ENCODE measurements at regions not wholly inside any gene's neighbourhood (a gene's known extent, or its start where the extent isn't known, plus 50 kb on each side); places are given as distances from the start of the nearest gene placed in this dataset.

- Histone ChIP-seq H3K4me3 (ENCODE audit: low read depth, low read length, poor library complexity, severe bottlenecking) (no peak overlapping the region), H3K36me3 (ENCODE audit: insufficient read depth, low read length, poor library complexity, severe bottlenecking) (no peaks in the 10 kb centered on the region), H3K27me3 (replicated peaks; ENCODE audit: insufficient read depth, low read depth, low read length, poor library complexity) (no peaks in the 10 kb centered on the region), H3K9me3 (ENCODE audit: low read depth, low read length, poor library complexity, severe bottlenecking) (no peaks in the 10 kb centered on the region), H3K27ac (ENCODE audit: low read depth, low read length, poor library complexity, severe bottlenecking) (no peak overlapping the region), H3K4me1 (ENCODE audit: insufficient read depth, low read length, poor library complexity, severe bottlenecking) (no peaks in the 10 kb centered on the region)
- BruUV-seq (replicated peaks): no TSS peak
- POLR2A ChIA-PET (ENCODE audit: low non-redundant PET): no interaction called here
- no peak for DNase-seq (ENCODE audit: low spot score)
- TF ChIP-seq EZH2 (IDR thresholded peaks at IDR 0.05; ENCODE audit: borderline replicate concordance, low read depth, low read length, poor library complexity, severe bottlenecking): no peak
- TF ChIP-seq CTCF (conservative IDR thresholded peaks at IDR 0.05; ENCODE audit: low read depth, low read length): no peak
- CTCF ChIA-PET: interaction anchor here (1.2 kb wide), 1 partner anchor 100 kb away, joined by 5 read pairs; no protein-coding TSS in a partner anchor
- intact Hi-C loops (cut with micrococcal nuclease; ENCODE audit: unreplicated experiment): no loop called here
Observed at GRCh38 chr6:169931261-169931660, 179.8 kb downstream of the ERMARD start.

DNA sequence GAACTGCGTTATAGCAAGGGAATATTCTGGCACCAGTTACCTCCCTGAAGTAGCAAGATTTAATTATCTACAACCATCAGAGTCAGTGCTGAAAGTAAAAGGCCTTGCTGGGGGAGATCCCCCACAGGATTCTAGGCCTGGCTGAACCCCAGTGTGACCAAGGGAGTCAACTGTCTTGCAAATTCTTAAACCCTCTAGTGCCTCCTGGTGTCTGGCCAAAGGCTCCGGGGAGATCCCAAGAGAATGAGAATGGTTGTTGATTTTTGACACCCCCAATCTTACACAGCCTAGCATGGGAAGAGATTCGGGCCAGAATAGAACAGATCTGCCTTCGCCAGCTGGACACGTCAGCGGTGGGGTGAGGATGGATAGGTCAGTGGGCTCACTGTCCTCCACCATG, 179.4 kb downstream of the ERMARD start:
- Histone ChIP-seq H3K27me3 (replicated peaks; ENCODE audit: insufficient read depth, low read depth, low read length, poor library complexity) (no peaks in the 10 kb centered on the region), H3K4me1 (ENCODE audit: insufficient read depth, low read length, poor library complexity, severe bottlenecking) (no peaks in the 10 kb centered on the region), H3K36me3 (ENCODE audit: insufficient read depth, low read length, poor library complexity, severe bottlenecking) (no peaks in the 10 kb centered on the region), H3K27ac (ENCODE audit: low read depth, low read length, poor library complexity, severe bottlenecking) (no peak overlapping the region), H3K4me3 (ENCODE audit: low read depth, low read length, poor library complexity, severe bottlenecking) (no peak overlapping the region), H3K9me3 (ENCODE audit: low read depth, low read length, poor library complexity, severe bottlenecking) (no peaks in the 10 kb centered on the region)
- DNase-seq (ENCODE audit: low spot score): peak; percentile 17
- intact Hi-C loops (cut with micrococcal nuclease; ENCODE audit: unreplicated experiment): no loop called here
- ChIA-PET POLR2A (ENCODE audit: low non-redundant PET) (no interaction called here), CTCF (interaction anchor here (1.2 kb wide), 1 partner anchor 99 kb away, joined by 5 read pairs; no protein-coding TSS in a partner anchor)
- no TSS peak for BruUV-seq (replicated peaks)
- TF ChIP-seq EZH2 (IDR thresholded peaks at IDR 0.05; ENCODE audit: borderline replicate concordance, low read depth, low read length, poor library complexity, severe bottlenecking) (no peak), CTCF (conservative IDR thresholded peaks at IDR 0.05; ENCODE audit: low read depth, low read length) (peak; percentile 41)

DNA sequence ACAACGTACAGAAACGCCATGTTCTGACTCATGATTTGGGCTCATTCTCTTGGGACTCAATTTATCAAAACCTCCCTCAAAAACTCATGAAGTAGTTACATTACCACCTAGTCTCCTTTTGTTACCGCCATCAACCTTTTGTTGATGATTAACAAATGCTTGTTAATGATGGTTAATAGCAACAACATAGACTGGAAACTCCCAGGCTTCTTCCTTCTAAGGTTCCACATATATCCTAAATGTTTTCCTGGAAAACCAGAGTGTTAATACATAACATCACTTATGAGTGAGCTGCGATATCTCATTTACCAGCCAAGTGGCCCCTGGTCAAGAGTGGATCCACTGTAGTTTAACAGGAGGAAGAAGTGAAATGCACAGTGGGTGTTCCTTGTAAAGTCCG, 176.3 kb downstream of the ERMARD start:
- Histone ChIP-seq H3K4me1 (ENCODE audit: insufficient read depth, low read length, poor library complexity, severe bottlenecking) (no peaks in the 10 kb centered on the region), H3K9me3 (ENCODE audit: low read depth, low read length, poor library complexity, severe bottlenecking) (no peaks in the 10 kb centered on the region), H3K27me3 (replicated peaks; ENCODE audit: insufficient read depth, low read depth, low read length, poor library complexity) (no peaks in the 10 kb centered on the region), H3K4me3 (ENCODE audit: low read depth, low read length, poor library complexity, severe bottlenecking) (no peak overlapping the region), H3K27ac (ENCODE audit: low read depth, low read length, poor library complexity, severe bottlenecking) (no peak overlapping the region), H3K36me3 (ENCODE audit: insufficient read depth, low read length, poor library complexity, severe bottlenecking) (no peaks in the 10 kb centered on the region)
- intact Hi-C loops (cut with micrococcal nuclease; ENCODE audit: unreplicated experiment): no loop called here
- TF ChIP-seq CTCF (conservative IDR thresholded peaks at IDR 0.05; ENCODE audit: low read depth, low read length): no peak
- TF ChIP-seq EZH2 (IDR thresholded peaks at IDR 0.05; ENCODE audit: borderline replicate concordance, low read depth, low read length, poor library complexity, severe bottlenecking): no peak
- DNase-seq (ENCODE audit: low spot score): no peak
- no TSS peak for BruUV-seq (replicated peaks)
- POLR2A ChIA-PET (ENCODE audit: low non-redundant PET): no interaction called here
- CTCF ChIA-PET: no interaction called here
